22Rv1 (cell line): ENCODE measurements at regions not wholly inside any gene's neighbourhood (a gene's known extent, or its start where the extent isn't known, plus 50 kb on each side); places are given as distances from the start of the nearest gene placed in this dataset.

Source experiments
- ZFX ChIP-seq: fragments of 450-650 bp; IDR thresholded peaks from 2 replicates; pipeline ENCODE4 v1.6.1; 2017; ENCODE audit warnings: antibody characterized with exemption, borderline replicate concordance
- TF ChIP-seq, protein P1 (sequence below): fragments of 450-650 bp; IDR thresholded peaks from 2 replicates; pipeline ENCODE4 v1.5.1; 2017; ENCODE audit warnings: mild to moderate bottlenecking

DNA sequence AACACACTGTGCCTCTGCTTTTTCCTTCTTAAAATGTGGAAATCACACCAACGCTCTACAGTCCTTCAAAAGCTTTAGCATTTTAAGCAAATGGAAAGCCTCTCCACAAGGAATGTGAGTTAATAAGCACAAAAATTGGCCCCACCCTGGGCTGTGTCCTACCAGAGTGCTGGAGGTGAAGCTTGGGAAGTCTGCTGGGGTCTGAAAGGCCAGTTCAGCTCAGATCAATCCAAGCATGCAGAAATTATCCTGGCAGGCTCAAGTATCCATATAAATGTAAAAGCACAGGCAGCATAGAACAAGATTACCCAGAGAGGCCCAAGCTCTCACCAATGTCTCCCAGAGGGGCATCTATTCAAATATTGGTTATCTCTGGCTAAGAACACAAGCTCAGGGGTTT lies 98.5 kb downstream of the ESM1 start:
- TF ChIP-seq, protein P1, sequence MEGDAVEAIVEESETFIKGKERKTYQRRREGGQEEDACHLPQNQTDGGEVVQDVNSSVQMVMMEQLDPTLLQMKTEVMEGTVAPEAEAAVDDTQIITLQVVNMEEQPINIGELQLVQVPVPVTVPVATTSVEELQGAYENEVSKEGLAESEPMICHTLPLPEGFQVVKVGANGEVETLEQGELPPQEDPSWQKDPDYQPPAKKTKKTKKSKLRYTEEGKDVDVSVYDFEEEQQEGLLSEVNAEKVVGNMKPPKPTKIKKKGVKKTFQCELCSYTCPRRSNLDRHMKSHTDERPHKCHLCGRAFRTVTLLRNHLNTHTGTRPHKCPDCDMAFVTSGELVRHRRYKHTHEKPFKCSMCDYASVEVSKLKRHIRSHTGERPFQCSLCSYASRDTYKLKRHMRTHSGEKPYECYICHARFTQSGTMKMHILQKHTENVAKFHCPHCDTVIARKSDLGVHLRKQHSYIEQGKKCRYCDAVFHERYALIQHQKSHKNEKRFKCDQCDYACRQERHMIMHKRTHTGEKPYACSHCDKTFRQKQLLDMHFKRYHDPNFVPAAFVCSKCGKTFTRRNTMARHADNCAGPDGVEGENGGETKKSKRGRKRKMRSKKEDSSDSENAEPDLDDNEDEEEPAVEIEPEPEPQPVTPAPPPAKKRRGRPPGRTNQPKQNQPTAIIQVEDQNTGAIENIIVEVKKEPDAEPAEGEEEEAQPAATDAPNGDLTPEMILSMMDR, result no peak
- TF ChIP-seq ZFX, result no peak
